T-helper 1 cell (primary cell): ENCODE measurements at regions not wholly inside any gene's neighbourhood (a gene's known extent, or its start where the extent isn't known, plus 50 kb on each side); places are given as distances from the start of the nearest gene placed in this dataset.
A peak's percentile ranks its signal among the peaks of the same experiment; 100 is the strongest.

Experiments
- DNase-seq, 5 donors: peaks; one replicate each; pipeline ENCODE4 v3.0.0-alpha.2; 2012 to 2020

DNA sequence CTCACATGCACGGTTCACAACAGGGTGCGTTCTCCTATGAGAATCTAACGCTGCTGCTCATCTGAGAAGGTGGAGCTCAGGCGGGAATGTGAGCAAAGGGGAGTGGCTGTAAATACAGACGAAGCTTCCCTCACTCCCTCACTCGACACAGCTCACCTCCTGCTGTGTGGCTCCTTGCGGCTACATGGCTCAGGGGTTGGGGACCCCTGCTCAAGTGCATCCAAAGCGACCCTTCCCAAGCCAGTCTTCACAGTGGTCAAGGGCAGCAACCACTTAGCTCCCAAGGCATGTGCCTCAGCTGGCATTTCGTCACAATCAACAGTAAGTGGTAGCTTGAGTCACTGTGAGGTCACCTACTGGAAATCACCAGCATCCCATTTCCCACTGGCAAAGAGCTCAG, 64.6 kb upstream of the SCGB1C2 start:
- DNase-seq = peak in 1 of 5 donors; percentile 0
